ENCODE measurements at regions not wholly inside any gene's neighbourhood (a gene's known extent, or its start where the extent isn't known, plus 50 kb on each side); places are given as distances from the start of the nearest gene placed in this dataset.

DNA sequence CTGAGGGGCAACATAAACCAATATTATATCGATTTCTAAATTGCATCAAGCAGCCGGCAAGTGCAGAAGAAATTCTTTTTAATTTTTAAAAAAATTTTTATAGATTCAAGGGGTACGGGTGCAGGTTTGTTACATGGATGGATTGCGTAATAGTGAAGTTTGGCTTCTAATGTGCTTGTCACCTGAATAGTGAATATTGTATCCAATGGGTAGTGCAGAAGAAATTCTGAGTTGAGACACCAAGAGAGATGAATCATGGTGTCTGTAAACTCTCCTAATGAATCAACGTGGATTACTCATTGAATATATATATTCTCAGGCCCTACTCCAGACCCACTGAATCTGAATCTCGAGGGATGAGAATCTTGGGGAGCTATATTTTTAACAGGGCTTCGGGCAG, 253.7 kb upstream of the FOXD3 start:
- Histone ChIP-seq H3K27me3 (no peaks in the 10 kb centered on the region), H3K27ac (no peak overlapping the region), H3K9me3 (no peaks in the 10 kb centered on the region), H3K4me3 (no peak overlapping the region), H3K4me1 (no peaks in the 10 kb centered on the region), H3K36me3 (no peaks in the 10 kb centered on the region), H3K9ac (ENCODE audit: low read depth in 2 of 2, low read length in 2 of 2) (no peak overlapping the region)
- intact Hi-C loops (cut with DNase I): no loop called here
- TF ChIP-seq, protein P1, sequence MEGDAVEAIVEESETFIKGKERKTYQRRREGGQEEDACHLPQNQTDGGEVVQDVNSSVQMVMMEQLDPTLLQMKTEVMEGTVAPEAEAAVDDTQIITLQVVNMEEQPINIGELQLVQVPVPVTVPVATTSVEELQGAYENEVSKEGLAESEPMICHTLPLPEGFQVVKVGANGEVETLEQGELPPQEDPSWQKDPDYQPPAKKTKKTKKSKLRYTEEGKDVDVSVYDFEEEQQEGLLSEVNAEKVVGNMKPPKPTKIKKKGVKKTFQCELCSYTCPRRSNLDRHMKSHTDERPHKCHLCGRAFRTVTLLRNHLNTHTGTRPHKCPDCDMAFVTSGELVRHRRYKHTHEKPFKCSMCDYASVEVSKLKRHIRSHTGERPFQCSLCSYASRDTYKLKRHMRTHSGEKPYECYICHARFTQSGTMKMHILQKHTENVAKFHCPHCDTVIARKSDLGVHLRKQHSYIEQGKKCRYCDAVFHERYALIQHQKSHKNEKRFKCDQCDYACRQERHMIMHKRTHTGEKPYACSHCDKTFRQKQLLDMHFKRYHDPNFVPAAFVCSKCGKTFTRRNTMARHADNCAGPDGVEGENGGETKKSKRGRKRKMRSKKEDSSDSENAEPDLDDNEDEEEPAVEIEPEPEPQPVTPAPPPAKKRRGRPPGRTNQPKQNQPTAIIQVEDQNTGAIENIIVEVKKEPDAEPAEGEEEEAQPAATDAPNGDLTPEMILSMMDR (IDR thresholded peaks at IDR 0.05): no peak
- DNase-seq: no peak

DNA sequence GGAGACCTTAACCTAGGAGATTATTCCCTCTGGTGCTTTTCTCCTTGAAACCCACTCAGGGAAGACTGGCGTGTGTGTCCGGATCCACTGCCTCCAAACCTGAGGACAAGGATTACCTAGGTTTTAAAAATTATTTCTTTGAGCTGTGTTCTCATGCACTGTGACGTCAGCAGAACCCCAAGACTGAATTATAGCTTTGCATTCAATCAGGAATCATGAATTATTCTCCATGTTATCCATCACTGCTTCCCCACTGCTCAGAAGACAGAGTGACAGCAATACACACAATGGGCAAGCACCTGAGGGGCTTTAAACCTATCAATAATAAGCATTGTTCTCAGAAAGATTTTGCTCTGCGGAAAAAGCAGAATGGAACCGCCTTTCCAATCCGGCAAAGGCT, 253.2 kb upstream of the FOXD3 start:
- H3K4me1 ChIP-seq: no peaks in the 10 kb centered on the region
- no peak overlapping the region for H3K9ac ChIP-seq (ENCODE audit: low read depth in 2 of 2, low read length in 2 of 2)
- H3K4me3 ChIP-seq: no peak overlapping the region
- no peaks in the 10 kb centered on the region for H3K27me3 ChIP-seq
- TF ChIP-seq, protein P1 (IDR thresholded peaks at IDR 0.05): no peak
- H3K9me3 ChIP-seq: no peaks in the 10 kb centered on the region
- no peak overlapping the region for H3K27ac ChIP-seq
- no peak for DNase-seq
- H3K36me3 ChIP-seq: no peaks in the 10 kb centered on the region
- intact Hi-C loops (cut with DNase I): no loop called here

DNA sequence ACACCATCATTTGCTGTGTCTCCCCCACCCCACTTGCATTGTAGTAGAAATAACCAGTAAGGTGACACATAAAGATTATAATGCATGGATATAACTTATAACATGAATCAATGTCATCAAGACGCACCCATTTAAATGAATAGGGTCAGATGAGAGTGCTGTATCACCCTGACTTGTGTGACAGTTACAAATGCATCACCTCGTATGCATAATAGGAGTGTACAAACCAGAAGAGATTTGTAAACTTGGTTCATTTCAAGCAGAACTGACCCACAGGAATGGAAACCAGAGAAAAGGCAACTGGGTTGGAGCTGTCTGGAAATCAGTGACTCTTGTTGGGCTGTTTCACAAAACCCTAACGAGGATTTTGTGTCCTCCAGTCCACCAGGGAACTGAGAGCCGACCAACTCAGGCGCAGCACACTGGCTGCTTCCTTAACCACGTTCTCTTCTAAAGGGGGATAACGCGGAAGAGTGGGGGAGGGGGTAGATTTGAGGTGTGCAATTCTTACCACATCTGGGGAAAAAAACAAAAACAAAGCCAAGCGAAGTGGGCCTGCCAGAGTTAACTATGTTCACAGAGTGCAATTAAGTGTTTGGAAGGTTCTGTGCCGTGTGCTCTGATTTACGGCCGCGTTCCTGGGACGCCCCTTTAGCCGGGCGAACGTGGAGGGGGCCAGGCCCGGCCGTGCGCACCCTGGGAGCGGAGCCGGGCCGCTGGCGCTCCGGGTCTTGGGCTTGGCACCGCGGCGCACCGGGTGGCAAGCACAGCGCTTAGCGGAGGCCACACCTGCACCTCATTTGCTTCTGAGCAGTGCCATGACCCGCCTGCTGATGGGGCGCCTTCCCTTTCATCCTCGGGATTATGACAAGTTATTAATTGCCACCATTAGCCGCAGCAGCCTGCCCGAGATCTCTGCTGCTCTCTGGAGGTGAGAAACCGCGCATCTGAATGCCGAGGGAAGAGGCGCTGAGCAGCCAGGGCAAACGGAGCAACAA, 248.8 kb upstream of the FOXD3 start:
- H3K4me3 ChIP-seq: no peak overlapping the region
- intact Hi-C loops (cut with DNase I): no loop called here
- no peak for DNase-seq
- H3K9me3 ChIP-seq: no peaks in the 10 kb centered on the region
- no peaks in the 10 kb centered on the region for H3K36me3 ChIP-seq
- H3K4me1 ChIP-seq: no peaks in the 10 kb centered on the region
- H3K27ac ChIP-seq: no peak overlapping the region
- no peak overlapping the region for H3K9ac ChIP-seq (ENCODE audit: low read depth in 2 of 2, low read length in 2 of 2)
- no peaks in the 10 kb centered on the region for H3K27me3 ChIP-seq
- TF ChIP-seq, protein P1 (IDR thresholded peaks at IDR 0.05): no peak

DNA sequence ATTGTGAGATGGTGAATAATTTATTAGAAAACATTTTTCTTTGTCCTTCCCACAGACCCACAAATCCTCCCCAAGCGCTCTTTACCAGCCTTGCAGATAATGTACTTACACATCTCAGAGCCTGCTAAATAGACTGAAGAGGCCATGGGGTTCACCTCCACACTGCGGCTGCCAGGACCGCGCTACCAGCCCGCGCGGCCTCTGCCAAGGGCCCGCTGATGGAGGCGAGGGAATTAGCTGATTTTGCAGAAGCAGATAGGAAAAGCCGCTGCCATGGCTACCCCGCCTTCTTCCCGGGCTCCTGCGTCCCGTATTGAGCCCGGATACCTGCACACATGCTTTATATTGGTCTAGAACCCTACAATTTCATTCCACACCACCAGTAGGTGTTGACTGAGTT, 248.0 kb upstream of the FOXD3 start:
- Histone ChIP-seq H3K9ac (ENCODE audit: low read depth in 2 of 2, low read length in 2 of 2) (no peak overlapping the region), H3K9me3 (no peaks in the 10 kb centered on the region), H3K27me3 (no peaks in the 10 kb centered on the region), H3K4me3 (no peak overlapping the region), H3K36me3 (no peaks in the 10 kb centered on the region), H3K4me1 (no peaks in the 10 kb centered on the region), H3K27ac (no peak overlapping the region)
- intact Hi-C loops (cut with DNase I): no loop called here
- no peak for DNase-seq
- TF ChIP-seq, protein P1 (IDR thresholded peaks at IDR 0.05): no peak

DNA sequence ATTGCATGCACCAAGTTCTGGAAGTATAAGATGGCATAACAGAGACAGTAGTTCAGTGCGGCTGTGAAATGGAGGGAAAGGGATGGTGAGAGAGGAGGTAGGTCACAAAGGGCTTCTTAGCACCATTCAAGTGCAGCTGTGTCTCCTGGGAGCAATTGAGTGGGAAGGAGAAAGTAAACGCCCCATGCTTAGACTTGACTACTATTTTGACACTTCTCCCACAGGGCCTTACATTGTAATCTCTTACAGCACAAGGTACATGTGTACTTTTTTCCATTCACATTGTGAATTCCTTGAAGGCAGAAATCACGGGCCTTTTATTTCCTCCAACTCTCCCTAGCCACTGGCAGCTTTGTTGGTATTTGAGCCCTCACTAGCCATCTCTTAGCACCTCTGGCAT, 239.6 kb upstream of the FOXD3 start:
- H3K9ac ChIP-seq (ENCODE audit: low read depth in 2 of 2, low read length in 2 of 2): no peak overlapping the region
- H3K9me3 ChIP-seq: no peaks in the 10 kb centered on the region
- H3K4me3 ChIP-seq: no peak overlapping the region
- H3K4me1 ChIP-seq: no peaks in the 10 kb centered on the region
- intact Hi-C loops (cut with DNase I): no loop called here
- DNase-seq: no peak
- no peaks in the 10 kb centered on the region for H3K36me3 ChIP-seq
- no peaks in the 10 kb centered on the region for H3K27me3 ChIP-seq
- no peak overlapping the region for H3K27ac ChIP-seq
- TF ChIP-seq, protein P1 (IDR thresholded peaks at IDR 0.05): no peak

All from colonic mucosa (tissue), 4 donors.